Stimulated activated naive CD8-positive, alpha-beta T cell treated with anti-CD3 and anti-CD28 coated beads, Interleukin-15, amount 100 ng/mL, for 72 hours (primary cell): ENCODE measurements at regions not wholly inside any gene's neighbourhood (a gene's known extent, or its start where the extent isn't known, plus 50 kb on each side); places are given as distances from the start of the nearest gene placed in this dataset.
"Not testable (repeated sequence)": the region's sequence is repeated elsewhere in the genome, so short reads cannot be mapped to it uniquely, and the experiment has no call there.

Experiments used
- ATAC-seq: fragments of 150-1000 bp; cut with Tn5 transposase; 2 replicates; pipeline ENCODE4 v1.10.0; 2021; ENCODE audit warnings: mild to moderate bottlenecking, moderate library complexity
- DNase-seq, 2 donors: peaks; one replicate each; pipeline ENCODE4 v3.0.0; 2021 to 2022
- H3K27ac Mint-ChIP-seq, 2 donors: one replicate each; pipeline ENCODE4 v1.8.0; 2022; ENCODE audit warnings: mild to moderate bottlenecking in 2 of 2, mixed read lengths in 2 of 2, moderate library complexity in 2 of 2
- H3K27me3 Mint-ChIP-seq: one replicate; pipeline ENCODE4 v1.8.0; 2022; ENCODE audit warnings: mixed read lengths
- H3K4me1 Mint-ChIP-seq: one replicate; pipeline ENCODE4 v1.8.0; 2022; ENCODE audit warnings: mild to moderate bottlenecking, mixed read lengths
- H3K4me3 Mint-ChIP-seq, 2 donors: one replicate each; pipeline ENCODE4 v1.8.0; 2022; ENCODE audit warnings: mild to moderate bottlenecking in 2 of 2, mixed read lengths in 2 of 2, moderate library complexity in 1 of 2
- H3K9me3 Mint-ChIP-seq, 2 donors: one replicate each; pipeline ENCODE4 v1.8.0; 2022; ENCODE audit warnings: mixed read lengths in 2 of 2

DNA sequence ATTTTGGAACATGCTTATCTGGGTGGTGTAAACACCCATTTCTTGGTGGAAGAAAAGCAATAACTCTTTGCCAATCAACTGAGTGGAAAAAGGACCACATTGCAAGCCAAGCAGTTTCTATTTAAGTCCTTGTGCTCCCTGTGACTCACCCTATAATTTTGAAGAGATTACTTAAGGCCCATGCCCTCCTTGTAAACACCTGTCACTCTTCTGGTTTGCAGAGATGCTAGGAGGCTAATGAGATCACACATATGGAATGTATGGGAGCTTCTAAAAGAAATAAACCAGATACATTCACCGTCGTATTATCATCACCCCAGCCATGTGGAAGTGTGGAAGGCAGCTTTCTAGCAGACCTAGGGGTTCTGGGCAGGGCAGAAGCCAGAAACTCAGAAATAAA, 337.1 kb downstream of the GADD45G start:
- Mint-ChIP-seq H3K9me3 (no peaks in the 10 kb centered on the region), H3K4me1 (no peaks in the 10 kb centered on the region), H3K4me3 (no peak overlapping the region), H3K27ac (no peak overlapping the region), H3K27me3 (peaks cover 52% of the 10 kb centered on the region)
- ATAC-seq: peak; percentile 54
- DNase-seq: no peak

DNA sequence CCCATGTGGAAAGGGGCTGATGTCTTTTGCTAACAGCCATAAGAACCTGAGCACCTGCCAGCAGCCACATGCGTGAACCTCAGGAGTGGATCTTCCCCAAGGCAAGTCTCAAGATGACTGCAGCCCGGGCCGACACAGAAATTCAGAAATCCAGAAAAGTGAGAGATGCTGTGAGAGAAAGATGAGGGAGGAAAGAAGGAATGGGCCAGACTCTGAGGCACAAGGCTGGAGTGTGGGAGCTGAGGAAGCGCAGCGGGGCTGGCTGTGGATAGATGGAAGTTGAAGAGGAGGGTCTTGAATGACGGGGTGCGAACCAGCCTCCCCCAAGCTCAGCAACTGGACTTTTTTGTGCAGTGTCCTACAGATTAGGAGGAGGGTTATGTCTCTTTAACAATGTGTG, 337.8 kb downstream of the GADD45G start:
- peaks cover 52% of the 10 kb centered on the region for H3K27me3 Mint-ChIP-seq
- H3K4me1 Mint-ChIP-seq: no peaks in the 10 kb centered on the region

GRCh38 chr9:89943309-89943708, 338.5 kb downstream of the GADD45G start:
- Mint-ChIP-seq H3K27ac (no peak overlapping the region), H3K4me1 (no peaks in the 10 kb centered on the region), H3K9me3 (no peaks in the 10 kb centered on the region), H3K4me3 (no peak overlapping the region), H3K27me3 (peaks cover 52% of the 10 kb centered on the region)
- DNase-seq: no peak
- ATAC-seq: no peak

More for the DNA sequence above, 337.8 kb downstream of the GADD45G start:
- ATAC-seq (no peak), DNase-seq (no peak)
- H3K4me3 Mint-ChIP-seq: no peak overlapping the region
- H3K9me3 Mint-ChIP-seq: no peaks in the 10 kb centered on the region
- no peak overlapping the region for H3K27ac Mint-ChIP-seq

DNA sequence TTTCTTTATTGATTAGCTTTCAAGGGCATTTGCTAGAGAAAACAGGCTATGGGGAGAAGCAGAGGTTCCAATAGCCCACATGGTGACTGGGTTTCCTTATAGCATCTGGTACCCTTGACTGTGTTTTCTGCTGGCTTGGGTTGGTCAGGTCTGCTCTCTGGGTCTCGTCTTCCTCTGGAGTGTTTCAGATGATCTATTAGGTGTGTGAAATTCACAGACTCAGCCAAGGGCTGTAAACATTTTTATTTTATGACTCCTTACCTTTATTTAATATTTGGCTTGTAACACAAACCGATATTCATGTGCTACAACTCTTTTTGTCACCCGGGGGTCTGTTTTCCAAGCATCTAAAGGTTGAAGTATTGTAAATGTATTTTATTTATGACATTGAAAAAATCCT, 338.9 kb downstream of the GADD45G start:
- peaks cover 51% of the 10 kb centered on the region for H3K27me3 Mint-ChIP-seq
- no peak for ATAC-seq
- no peaks in the 10 kb centered on the region for H3K9me3 Mint-ChIP-seq
- H3K4me3 Mint-ChIP-seq: no peak overlapping the region
- DNase-seq: no peak
- H3K4me1 Mint-ChIP-seq: no peaks in the 10 kb centered on the region
- peak overlapping the region in 1 of 2 donors; percentile 44 for H3K27ac Mint-ChIP-seq

- DNase-seq (no peak), ATAC-seq (no peak)
- no peaks in the 10 kb centered on the region for H3K4me1 Mint-ChIP-seq
- H3K9me3 Mint-ChIP-seq: no peaks in the 10 kb centered on the region
- H3K27ac Mint-ChIP-seq: no peak overlapping the region
- peaks cover 38% of the 10 kb centered on the region for H3K27me3 Mint-ChIP-seq
- H3K4me3 Mint-ChIP-seq: no peak overlapping the region
These were observed 340.3 kb downstream of the GADD45G start for GRCh38 chr9:89945133-89945532.

DNA sequence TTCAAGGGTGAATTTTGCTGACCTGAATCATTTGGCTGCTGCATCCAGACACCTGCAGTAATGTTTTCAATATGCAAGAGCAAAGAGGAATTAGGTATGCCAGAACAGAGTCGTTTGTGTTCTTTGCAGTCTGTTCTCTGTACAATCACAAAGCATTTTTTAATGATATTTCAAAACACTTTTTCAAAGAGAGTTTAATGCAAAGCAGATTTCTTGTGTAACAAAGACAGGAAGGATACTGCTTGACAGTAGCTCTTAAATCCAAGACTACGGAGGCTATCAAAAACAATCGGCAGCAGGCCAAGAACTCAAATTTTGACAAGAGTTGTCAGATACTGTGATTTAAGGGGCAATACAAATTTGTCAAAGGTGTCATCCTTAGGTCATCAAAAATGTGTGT, 341.9 kb downstream of the GADD45G start:
- H3K4me3 Mint-ChIP-seq: no peak overlapping the region
- H3K4me1 Mint-ChIP-seq: no peaks in the 10 kb centered on the region
- H3K27ac Mint-ChIP-seq: no peak overlapping the region
- DNase-seq: no peak
- peaks cover 28% of the 10 kb centered on the region for H3K27me3 Mint-ChIP-seq
- no peak for ATAC-seq
- no peaks in the 10 kb centered on the region for H3K9me3 Mint-ChIP-seq

DNA sequence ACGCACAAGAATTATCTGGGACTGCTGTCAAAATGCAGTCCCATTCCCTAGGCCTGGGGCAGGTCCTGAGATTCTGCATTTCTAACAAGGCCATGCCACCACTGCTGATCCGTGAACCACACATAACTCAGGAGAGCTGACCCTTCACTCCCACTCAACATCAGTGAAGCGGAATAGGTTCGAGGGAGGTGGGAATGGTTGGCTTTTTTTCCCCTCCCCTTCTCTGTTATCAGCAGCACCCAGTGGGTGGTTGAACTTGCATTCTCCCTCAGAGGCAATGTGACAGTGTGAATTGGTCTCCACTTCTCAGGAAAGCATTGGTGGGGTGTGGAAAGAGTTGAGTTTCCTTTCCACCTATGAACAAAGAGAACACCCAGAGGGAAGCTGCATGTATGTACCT, 344.3 kb downstream of the GADD45G start:
- DNase-seq: no peak
- peaks cover 16% of the 10 kb centered on the region for H3K27me3 Mint-ChIP-seq

DNA sequence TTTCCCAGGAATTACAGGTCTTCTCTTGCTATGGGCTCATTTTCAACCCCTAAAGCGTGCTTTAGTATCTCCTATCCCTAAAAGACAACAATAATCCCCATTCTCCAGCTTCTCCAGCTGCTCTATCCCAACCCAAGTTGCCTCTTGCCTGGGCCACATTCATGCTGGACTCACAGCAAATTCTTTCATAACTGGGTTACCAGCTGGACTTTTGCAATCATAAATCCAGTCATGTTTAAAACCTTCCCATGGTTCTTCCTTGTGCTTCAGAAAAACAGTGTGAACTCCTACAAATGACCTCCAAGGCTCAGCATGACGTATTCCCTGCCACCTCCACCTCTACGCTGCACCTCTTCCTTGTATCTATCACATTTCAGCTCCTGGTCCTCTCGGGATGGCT, 346.9 kb downstream of the GADD45G start:
- DNase-seq (no peak), ATAC-seq (no peak)
- H3K4me1 Mint-ChIP-seq: peaks cover 4% of the 10 kb centered on the region
- H3K4me3 Mint-ChIP-seq: no peak overlapping the region
- H3K9me3 Mint-ChIP-seq: peaks cover 0 to 10% of the 10 kb centered on the region in 2 donors
- no peak overlapping the region for H3K27ac Mint-ChIP-seq
- no peaks in the 10 kb centered on the region for H3K27me3 Mint-ChIP-seq

More for the DNA sequence above, 344.3 kb downstream of the GADD45G start:
- peaks cover 0 to 10% of the 10 kb centered on the region in 2 donors for H3K9me3 Mint-ChIP-seq
- H3K4me3 Mint-ChIP-seq: no peak overlapping the region
- H3K4me1 Mint-ChIP-seq: peaks cover 4% of the 10 kb centered on the region
- H3K27ac Mint-ChIP-seq: no peak overlapping the region
- ATAC-seq: no peak

- H3K4me1 Mint-ChIP-seq: peaks cover 4% of the 10 kb centered on the region
- peaks cover 0 to 10% of the 10 kb centered on the region in 2 donors for H3K9me3 Mint-ChIP-seq
- no peaks in the 10 kb centered on the region for H3K27me3 Mint-ChIP-seq
- peak overlapping the region in 1 of 2 donors; percentile 74 for H3K4me3 Mint-ChIP-seq
- ATAC-seq: peak; percentile 87
- no peak for DNase-seq
- H3K27ac Mint-ChIP-seq: peak overlapping the region in 1 of 2 donors; percentile 94
These were observed 347.6 kb downstream of the GADD45G start for GRCh38 chr9:89952401-89952800.

DNA sequence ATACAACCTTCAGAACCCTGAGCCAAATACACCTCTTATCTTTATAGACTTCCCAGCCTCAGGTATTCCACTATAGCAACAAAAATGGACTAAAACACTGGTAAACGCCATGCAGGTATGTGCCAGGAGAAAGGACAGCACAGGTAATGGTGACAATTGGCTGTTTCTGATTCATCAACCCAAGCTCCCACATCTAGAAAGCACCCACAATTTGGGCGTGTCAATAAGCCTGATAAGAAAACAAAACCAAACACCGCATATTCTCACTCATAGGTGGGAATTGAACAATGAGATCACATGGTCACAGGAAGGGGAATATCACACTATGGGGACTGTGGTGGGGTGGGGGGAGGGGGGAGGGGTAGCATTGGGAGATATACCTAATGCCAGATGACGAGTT, 348.5 kb downstream of the GADD45G start:
- Mint-ChIP-seq H3K27ac (peak overlapping the region in 1 of 2 donors; percentile 94), H3K4me3 (peak overlapping the region in 1 of 2 donors; percentile 74)
- ATAC-seq: peak; percentile 80
- peak in 1 of 2 donors; percentile 19 for DNase-seq
- not testable (repeated sequence) for H3K4me1 Mint-ChIP-seq, H3K9me3 Mint-ChIP-seq, H3K27me3 Mint-ChIP-seq

DNA sequence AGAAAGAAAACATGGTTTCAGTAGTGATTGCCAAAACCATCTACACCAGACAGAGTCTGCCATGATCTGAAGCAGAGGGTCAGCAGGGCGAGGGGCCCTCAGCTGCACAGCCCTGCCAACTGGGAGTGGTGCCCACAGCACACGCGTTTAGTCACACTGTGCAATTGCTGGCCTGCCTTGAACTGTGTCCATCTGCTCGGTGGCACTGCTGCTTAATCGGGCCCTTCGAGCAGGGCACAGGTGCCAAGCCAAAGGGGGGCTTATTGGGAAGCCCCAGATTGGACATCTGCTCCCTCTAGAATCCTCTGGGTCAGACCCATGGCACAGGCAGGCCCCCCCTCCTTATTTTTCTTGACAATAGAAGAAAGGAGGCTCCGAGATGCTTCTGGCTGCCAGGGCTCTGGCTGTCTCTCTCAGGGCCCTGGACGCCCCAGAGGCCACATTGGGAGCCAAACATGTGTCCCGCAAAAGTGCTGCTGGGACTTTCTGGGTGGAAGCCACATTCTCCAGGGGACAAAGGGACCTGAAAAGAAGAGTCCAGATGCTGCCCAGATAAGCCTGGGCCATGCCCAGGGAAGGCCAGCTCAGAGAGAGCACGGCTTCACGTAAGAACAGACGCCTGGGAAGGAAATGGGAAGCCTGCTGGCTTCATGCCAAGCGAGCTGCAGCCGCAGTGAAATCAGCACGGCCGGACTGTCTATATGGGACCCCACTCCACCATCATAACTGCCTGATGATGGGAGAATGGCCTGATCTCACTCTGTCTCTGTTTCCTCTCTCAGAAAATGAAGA, 349.2 kb downstream of the GADD45G start:
- DNase-seq (no peak), ATAC-seq (no peak)
- no peaks in the 10 kb centered on the region for H3K27me3 Mint-ChIP-seq
- H3K4me3 Mint-ChIP-seq: no peak overlapping the region
- peaks cover 4% of the 10 kb centered on the region for H3K4me1 Mint-ChIP-seq
- peaks cover 0 to 10% of the 10 kb centered on the region in 2 donors for H3K9me3 Mint-ChIP-seq
- H3K27ac Mint-ChIP-seq: no peak overlapping the region

DNA sequence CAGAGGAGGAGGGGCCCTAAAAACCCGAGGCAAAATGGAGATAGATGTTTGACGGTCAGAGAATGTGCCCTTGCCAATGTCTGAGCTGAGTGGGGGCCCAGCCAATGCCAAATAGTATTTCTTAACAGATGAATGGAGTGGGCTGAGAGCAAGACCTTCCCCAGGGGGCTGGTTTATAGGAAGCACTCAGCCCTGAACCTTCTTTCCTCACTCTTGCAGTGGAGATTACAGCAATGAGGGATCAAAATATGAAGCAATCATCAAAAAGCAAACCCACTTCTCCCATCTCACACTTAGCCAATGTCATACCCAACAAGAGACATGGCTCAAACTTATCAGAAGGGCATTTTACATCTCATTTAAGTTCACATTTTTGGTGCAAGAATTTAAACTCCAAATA, 350.3 kb downstream of the GADD45G start:
- peaks cover 0 to 10% of the 10 kb centered on the region in 2 donors for H3K9me3 Mint-ChIP-seq
- no peak overlapping the region for H3K4me3 Mint-ChIP-seq
- H3K27me3 Mint-ChIP-seq: no peaks in the 10 kb centered on the region
- ATAC-seq (no peak), DNase-seq (no peak)
- H3K27ac Mint-ChIP-seq: no peak overlapping the region
- peaks cover 4% of the 10 kb centered on the region for H3K4me1 Mint-ChIP-seq

GRCh38 chr9:89955626-89956025, 350.8 kb downstream of the GADD45G start:
- peaks cover 4% of the 10 kb centered on the region for H3K4me1 Mint-ChIP-seq
- H3K4me3 Mint-ChIP-seq: no peak overlapping the region
- DNase-seq (no peak), ATAC-seq (no peak)
- H3K27ac Mint-ChIP-seq: no peak overlapping the region
- peaks cover 0 to 10% of the 10 kb centered on the region in 2 donors for H3K9me3 Mint-ChIP-seq
- H3K27me3 Mint-ChIP-seq: no peaks in the 10 kb centered on the region

GRCh38 chr9:89956331-89956730, 351.5 kb downstream of the GADD45G start:
- H3K27ac Mint-ChIP-seq: no peak overlapping the region
- DNase-seq: no peak
- peaks cover 10% of the 10 kb centered on the region for H3K4me1 Mint-ChIP-seq
- H3K27me3 Mint-ChIP-seq: no peaks in the 10 kb centered on the region
- H3K4me3 Mint-ChIP-seq: no peak overlapping the region
- no peak for ATAC-seq
- peaks cover 0 to 10% of the 10 kb centered on the region in 2 donors for H3K9me3 Mint-ChIP-seq

DNA sequence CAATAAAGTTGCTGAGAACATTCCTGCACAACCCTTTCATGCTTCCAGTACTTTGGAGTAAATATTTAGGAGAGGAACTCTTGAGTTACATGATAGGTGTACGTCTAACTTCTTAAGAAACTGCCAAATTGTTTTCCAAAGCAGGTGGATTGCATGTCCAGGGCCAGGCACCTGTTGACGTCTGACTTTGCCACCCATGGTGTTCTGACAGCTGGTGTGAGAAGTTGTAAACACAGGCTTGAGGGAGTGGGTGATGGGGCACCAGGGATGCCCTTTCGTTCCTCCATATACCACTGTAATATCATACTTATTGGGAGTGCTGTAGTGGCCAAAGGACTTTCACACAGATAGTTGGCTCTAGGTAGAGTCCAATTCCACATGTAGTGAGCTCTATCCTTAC, 352.1 kb downstream of the GADD45G start:
- Mint-ChIP-seq H3K9me3 (peaks cover 0 to 10% of the 10 kb centered on the region in 2 donors), H3K4me3 (no peak overlapping the region), H3K27ac (no peak overlapping the region), H3K4me1 (peaks cover 15% of the 10 kb centered on the region), H3K27me3 (no peaks in the 10 kb centered on the region)
- DNase-seq (no peak), ATAC-seq (no peak)

DNA sequence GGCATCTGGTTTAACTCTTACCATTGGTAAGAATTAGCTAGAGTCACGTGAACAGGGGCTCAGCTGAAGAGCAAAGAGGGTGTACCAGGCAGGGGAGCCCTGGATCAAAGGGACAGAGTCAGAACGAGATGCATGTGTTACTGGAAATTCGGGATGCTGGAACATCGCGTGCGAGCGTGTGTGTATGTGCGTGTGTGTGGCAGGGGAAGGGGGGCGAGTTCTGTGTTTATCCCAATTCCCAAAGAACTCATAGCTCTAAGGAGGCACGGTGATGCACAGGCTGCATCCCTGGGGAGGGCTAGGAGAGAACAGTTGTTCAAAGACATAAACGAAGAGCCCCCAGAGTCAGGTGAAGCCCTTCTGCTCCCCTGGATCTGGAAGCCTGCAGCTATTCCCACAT, 353.3 kb downstream of the GADD45G start:
- H3K4me1 Mint-ChIP-seq: peaks cover 20% of the 10 kb centered on the region
- ATAC-seq (no peak), DNase-seq (no peak)
- H3K27me3 Mint-ChIP-seq: no peaks in the 10 kb centered on the region
- H3K27ac Mint-ChIP-seq: no peak overlapping the region
- no peak overlapping the region for H3K4me3 Mint-ChIP-seq
- peaks cover 0 to 2% of the 10 kb centered on the region in 2 donors for H3K9me3 Mint-ChIP-seq
